ENCODE measurements at regions not wholly inside any gene's neighbourhood (a gene's known extent, or its start where the extent isn't known, plus 50 kb on each side); places are given as distances from the start of the nearest gene placed in this dataset.
"Not testable (repeated sequence)": the region's sequence is repeated elsewhere in the genome, so short reads cannot be mapped to it uniquely, and the experiment has no call there.

- DNase-seq, result no peak
Measured at GRCh38 chr9:82052081-82052480, 63.5 kb downstream of the SPATA31D1 start.

GRCh38 chr9:82054264-82055015 is 65.9 kb downstream of the SPATA31D1 start:
- no peak for DNase-seq

- DNase-seq, result no peak
Measured at GRCh38 chr9:82057805-82058204, 69.2 kb downstream of the SPATA31D1 start.

DNA sequence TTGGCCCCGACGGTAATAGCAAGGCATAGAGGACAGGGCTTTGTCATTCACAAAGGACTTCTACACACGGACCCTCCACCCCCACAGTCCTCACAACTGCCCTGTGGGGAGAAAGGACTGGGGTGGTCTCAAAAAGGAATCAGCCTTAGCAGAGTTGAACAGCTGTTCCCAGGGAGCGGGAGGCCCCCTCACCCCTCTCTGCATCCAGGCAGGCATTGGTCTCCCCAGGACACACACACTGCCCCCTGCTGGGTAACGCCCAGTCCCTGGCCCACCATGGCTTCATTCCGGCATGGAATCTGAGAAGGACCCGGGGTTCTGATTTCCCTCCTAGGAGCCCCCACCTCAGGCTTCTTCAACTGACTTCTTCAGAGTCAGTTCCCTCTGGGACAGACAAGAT is 73.2 kb downstream of the SPATA31D1 start:
- DNase-seq, result not testable (repeated sequence)

DNA sequence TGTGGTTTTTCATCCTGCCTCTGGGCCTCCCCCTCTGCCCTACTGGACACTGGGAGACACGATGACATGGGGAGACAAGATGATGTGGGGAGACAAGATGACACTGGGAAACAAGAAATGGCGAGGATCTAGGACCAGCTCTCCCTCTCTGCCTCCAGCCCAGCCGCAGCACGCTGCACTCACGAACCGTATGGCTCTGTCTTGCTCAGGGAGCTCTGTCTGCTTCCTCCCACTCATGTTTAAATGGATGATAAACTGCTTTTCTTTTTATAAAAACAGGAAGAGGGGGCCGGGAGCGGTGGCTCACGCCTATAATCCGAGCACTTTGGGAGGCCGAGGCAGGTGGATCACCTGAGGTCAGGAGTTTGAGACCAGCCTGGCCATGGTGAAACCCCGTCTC is 73.7 kb downstream of the SPATA31D1 start:
- DNase-seq, result no peak

GRCh38 chr9:82073551-82074543 is 85.3 kb downstream of the SPATA31D1 start:
- no peak for DNase-seq

- no peak for DNase-seq
Measured at GRCh38 chr9:82080265-82080664, 91.7 kb downstream of the SPATA31D1 start.

- DNase-seq, result no peak
Measured at GRCh38 chr9:82081496-82081895, 92.9 kb downstream of the SPATA31D1 start.

- DNase-seq, result no peak
Measured at GRCh38 chr9:82082563-82082962, 94.0 kb downstream of the SPATA31D1 start.

- no peak for DNase-seq
Measured at GRCh38 chr9:82088591-82088990, 100.0 kb downstream of the SPATA31D1 start.

DNA sequence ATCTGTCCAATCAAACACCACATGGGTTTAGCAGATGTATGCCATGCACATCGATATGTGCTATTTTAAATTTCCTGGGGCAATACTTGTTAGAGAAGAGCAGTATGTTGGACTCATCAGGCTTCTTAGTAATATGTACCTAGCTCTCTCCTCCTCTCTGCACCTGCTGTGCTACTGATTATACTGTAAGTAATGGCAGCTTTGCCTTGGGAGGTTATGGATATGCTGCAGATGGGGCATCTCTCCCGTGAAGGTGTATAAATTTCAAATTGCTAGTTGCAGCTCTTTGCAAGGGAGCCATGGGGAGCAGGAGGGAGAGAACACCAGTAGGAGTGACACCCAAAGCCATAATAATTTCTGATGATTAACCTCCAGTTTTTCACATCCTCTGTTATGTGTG is 101.5 kb downstream of the SPATA31D1 start:
- DNase-seq, result peak; percentile 55

DNA sequence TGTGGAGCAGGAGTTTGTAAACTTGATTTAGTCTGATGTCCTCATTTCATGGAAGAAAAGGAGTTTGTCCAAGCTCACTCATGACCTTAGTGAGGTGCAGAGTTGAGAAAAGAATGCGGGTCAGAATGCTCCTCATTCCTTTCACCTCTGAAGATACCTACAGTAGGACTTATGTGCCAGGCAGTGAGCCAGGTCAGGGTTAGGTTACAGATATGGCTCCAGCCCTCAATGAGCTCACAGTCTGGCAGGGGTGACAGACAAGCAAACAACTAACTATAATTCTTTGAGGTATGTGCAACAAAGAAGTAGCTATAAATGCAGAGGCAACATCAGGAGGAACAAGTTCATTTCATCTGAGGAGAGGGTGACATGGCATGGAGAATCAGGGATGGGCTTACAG is 102.5 kb downstream of the SPATA31D1 start:
- DNase-seq, result no peak

DNA sequence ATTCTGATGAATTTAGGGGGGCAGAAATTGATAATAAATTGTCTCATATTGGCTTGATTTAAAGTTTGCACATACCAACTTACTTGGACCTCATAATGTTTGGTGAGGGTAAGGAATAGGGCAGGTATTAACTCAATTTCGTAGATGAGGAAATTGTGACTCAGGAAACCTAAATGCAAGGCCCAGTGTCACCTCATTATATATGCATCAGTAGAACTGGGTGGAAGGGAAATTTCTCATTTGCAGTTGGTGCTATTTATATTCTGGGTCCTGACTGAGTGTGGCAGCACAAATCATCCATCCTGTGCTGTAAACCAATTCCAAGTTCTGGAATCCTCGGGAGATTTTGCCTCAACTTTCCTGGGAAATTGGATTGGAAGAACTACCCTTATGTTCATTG is 103.0 kb downstream of the SPATA31D1 start:
- DNase-seq, result no peak

GRCh38 chr9:82101475-82101874 is 112.9 kb downstream of the SPATA31D1 start:
- DNase-seq, result no peak

DNA sequence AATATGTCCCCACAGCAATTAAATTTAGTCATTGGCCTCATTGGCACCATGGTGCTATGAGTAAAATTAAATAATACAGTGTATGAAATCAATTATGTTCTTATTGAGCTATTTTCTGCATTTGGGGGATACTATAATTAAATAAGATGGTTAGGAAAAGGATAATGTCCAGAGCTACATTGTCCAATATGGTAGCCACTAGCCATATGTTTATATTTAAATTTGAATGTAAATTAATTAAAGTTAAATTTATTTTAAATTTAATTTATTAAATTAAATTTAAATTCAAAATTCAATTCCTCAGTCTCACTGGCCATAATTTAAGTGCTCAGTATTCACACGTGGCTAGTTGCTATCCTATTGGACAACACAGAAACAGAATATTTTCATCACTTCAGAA is 115.7 kb downstream of the SPATA31D1 start:
- no peak for DNase-seq

DNA sequence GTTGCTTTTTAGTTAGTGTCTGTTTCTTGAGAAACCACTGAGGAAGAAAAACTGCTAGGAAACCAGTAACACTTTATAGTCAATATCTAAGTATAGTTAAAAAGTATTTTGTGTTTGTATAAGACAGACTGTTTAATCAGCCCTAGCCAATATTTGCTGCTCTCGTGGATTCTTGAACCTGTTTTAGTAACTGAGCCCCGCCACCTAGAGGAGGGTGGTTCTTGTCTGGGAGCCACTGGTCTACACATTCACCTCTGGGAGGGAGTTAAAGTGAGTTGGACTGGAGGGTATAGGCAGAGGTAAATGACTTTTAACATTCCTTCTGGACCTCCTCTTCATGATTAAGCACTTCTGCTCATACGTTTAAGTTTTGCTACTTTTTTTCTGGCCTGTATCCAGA is 117.2 kb downstream of the SPATA31D1 start:
- no peak for DNase-seq

- no peak for DNase-seq
Measured at GRCh38 chr9:82106536-82106935, 118.0 kb downstream of the SPATA31D1 start.

DNA sequence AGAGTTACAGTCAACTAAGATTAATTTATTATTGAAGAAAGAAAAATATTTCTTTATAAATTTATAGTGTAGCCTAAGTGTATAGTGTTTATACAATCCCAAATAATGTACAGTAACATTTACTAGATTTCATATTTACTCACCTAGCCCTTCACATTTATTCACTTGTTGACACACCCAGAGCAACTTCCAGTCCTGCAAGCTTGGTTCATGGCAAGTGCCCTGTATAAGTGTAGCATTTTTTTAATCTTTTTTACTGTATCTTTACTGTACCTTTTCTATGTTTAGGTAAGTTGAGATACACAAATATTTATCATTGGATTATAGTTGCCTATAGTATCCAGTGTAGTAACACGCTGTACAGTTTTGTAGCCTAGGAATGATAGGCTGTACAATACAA is 119.9 kb downstream of the SPATA31D1 start:
- DNase-seq, result no peak

- DNase-seq, result no peak
Measured at GRCh38 chr9:82108941-82109340, 120.4 kb downstream of the SPATA31D1 start.

DNA sequence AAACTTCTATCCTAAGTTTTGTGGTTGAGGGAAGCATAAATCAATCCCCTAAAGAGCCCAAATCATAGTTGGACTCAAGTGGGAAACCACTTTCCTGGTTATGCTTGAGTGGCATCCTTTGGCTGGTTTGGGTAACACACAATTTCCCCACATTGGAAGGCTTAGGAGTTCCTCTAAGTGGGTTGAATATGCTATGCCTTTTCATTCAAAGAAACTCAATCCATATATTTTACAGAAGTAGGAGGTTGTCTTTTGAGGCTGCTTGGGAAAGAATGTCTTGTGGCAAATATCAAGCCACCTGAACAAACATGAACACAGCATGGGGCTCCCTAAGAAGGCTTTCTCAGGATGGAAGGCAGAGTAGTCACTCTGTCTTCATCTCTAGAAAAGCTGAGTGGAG is 121.1 kb downstream of the SPATA31D1 start:
- no peak for DNase-seq

DNA sequence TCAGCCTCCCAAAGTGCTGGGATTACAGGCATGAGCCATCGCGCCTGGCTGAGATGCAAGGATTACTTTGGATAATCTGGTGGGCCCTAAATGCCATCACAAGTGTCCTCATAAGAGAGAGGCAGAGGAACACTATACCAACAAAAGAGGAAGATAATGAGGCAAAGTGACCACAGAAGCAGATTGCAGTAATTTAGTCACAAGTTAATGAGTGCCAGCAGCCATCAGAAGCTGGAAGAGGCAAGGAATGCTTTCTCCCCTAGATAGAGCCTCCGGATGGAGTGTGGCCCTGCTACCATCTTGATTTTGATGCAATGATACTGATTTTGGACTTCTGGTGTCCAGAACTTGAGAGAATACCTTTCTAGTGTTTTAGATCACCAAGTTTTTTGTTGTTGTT is 122.3 kb downstream of the SPATA31D1 start:
- no peak for DNase-seq

GRCh38 chr9:82115331-82115730 is 126.8 kb downstream of the SPATA31D1 start:
- DNase-seq, result no peak

GRCh38 chr9:82115900-82116299 is 127.3 kb downstream of the SPATA31D1 start:
- DNase-seq, result no peak

DNA sequence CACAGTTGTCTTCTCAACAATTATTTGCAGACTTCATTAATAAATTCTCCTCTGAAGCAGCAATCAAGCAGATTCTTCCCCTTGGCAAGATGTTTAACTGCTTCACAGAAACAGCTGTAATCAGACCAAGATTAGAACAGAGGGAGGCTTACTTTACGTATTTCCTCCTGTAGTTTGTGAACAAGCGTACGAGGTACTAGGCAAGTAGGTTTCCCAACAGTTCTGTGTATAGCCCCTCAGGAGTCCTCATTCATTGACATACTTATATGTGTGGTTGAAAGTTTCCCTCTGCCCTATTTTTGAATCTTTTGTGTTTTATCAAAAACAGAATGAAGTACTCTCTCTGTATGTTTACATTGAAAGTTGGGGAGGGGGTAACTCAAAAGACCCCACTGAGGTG is 128.0 kb downstream of the SPATA31D1 start:
- no peak for DNase-seq

Data from COR-L47 (cell line).